ENCODE measurements at regions not wholly inside any gene's neighbourhood (a gene's known extent, or its start where the extent isn't known, plus 50 kb on each side); places are given as distances from the start of the nearest gene placed in this dataset.

DNA sequence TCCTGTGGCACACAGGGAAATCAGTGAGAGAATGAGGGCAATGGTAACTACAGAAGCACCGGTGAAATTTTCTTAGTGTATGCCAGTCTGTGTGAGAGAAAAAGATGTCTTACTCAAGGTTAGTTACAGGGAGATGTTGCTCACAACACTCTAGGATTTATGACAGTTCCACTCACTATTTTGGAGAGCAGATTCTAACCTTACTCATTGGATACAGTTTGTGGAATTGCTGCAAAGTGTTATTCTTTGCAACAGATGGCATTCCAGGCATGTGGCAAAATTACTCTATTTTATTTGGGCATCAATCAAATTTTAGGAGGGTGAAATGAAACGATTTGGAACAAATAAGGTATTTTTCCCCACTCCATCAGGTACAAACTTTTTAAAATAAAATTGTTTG is 449.1 kb downstream of the PIK3C3 start:
- H3K27me3 Mint-ChIP-seq (ENCODE audit: unreplicated experiment): no peaks in the 10 kb centered on the region
- H3K36me3 Mint-ChIP-seq (ENCODE audit: insufficient read depth, unreplicated experiment): no peaks in the 10 kb centered on the region
- no peak for DNase-seq
- CTCF ChIA-PET: no interaction called here
- peaks cover 16% of the 10 kb centered on the region for H3K9me3 Mint-ChIP-seq (ENCODE audit: low read depth, unreplicated experiment)
- BruUV-seq (replicated peaks): no TSS peak
- H3K4me1 Mint-ChIP-seq (ENCODE audit: low read depth, unreplicated experiment): no peaks in the 10 kb centered on the region
- TF ChIP-seq CTCF (IDR thresholded peaks at IDR 0.05; ENCODE audit: unreplicated experiment): no peak
- H3K27ac Mint-ChIP-seq (ENCODE audit: unreplicated experiment): no peak overlapping the region
- intact Hi-C loops (cut with micrococcal nuclease; ENCODE audit: unreplicated experiment): no loop called here
- no peak overlapping the region for H3K4me3 Mint-ChIP-seq (ENCODE audit: low read depth, unreplicated experiment)

DNA sequence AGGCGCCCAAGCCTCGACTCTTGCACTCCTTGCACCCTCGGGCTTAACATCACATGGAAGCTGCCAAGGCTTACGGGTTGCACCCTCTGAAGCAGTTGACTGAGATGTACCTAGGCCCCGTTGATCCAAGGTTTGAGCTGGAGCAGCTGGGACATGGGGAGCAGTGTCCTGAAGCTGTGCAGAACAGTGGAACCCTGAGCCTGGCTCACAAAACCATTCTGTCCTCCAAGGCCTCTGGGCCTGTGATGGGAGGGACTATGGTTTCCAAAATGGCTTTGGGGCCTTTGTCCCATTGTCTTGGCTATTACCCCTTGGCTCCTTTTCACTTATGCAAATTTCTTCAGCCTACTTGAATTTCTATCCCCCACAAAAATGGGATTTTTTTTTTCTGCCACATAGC is 454.0 kb downstream of the PIK3C3 start:
- Mint-ChIP-seq H3K27me3 (ENCODE audit: unreplicated experiment) (no peaks in the 10 kb centered on the region), H3K36me3 (ENCODE audit: insufficient read depth, unreplicated experiment) (no peaks in the 10 kb centered on the region), H3K27ac (ENCODE audit: unreplicated experiment) (no peak overlapping the region), H3K4me3 (ENCODE audit: low read depth, unreplicated experiment) (no peak overlapping the region), H3K9me3 (ENCODE audit: low read depth, unreplicated experiment) (peaks cover 27% of the 10 kb centered on the region), H3K4me1 (ENCODE audit: low read depth, unreplicated experiment) (no peaks in the 10 kb centered on the region)
- CTCF ChIA-PET: no interaction called here
- BruUV-seq (replicated peaks): no TSS peak
- TF ChIP-seq CTCF (IDR thresholded peaks at IDR 0.05; ENCODE audit: unreplicated experiment): no peak
- intact Hi-C loops (cut with micrococcal nuclease; ENCODE audit: unreplicated experiment): no loop called here
- DNase-seq: no peak

- Mint-ChIP-seq H3K27ac (ENCODE audit: unreplicated experiment) (no peak overlapping the region), H3K36me3 (ENCODE audit: insufficient read depth, unreplicated experiment) (no peaks in the 10 kb centered on the region), H3K4me1 (ENCODE audit: low read depth, unreplicated experiment) (no peaks in the 10 kb centered on the region), H3K9me3 (ENCODE audit: low read depth, unreplicated experiment) (peaks cover 31% of the 10 kb centered on the region), H3K27me3 (ENCODE audit: unreplicated experiment) (no peaks in the 10 kb centered on the region), H3K4me3 (ENCODE audit: low read depth, unreplicated experiment) (no peak overlapping the region)
- BruUV-seq (replicated peaks): no TSS peak
- intact Hi-C loops (cut with micrococcal nuclease; ENCODE audit: unreplicated experiment): no loop called here
- DNase-seq: no peak
- TF ChIP-seq CTCF (IDR thresholded peaks at IDR 0.05; ENCODE audit: unreplicated experiment): no peak
- CTCF ChIA-PET: no interaction called here
These were observed 457.2 kb downstream of the PIK3C3 start for GRCh38 chr18:42412281-42412680.

DNA sequence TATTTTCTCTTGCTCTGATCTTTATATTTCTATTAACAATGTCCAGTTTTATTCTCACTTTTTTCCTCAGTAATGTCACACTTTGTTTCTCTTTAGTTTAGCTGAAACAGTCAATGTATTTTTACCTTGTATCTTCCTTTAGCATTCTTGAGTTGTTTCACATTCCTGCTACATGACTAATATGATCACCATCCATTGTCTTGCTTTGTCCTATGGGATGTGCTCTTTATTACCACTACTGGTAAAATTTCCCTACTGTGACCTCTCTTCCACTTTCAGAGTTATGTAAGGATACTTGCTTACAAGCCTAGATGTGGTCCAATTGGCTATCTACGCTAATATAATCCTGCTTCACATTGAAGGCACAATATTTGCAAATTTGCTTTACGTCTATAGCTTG is 457.9 kb downstream of the PIK3C3 start:
- H3K27me3 Mint-ChIP-seq (ENCODE audit: unreplicated experiment): no peaks in the 10 kb centered on the region
- no peak overlapping the region for H3K27ac Mint-ChIP-seq (ENCODE audit: unreplicated experiment)
- no TSS peak for BruUV-seq (replicated peaks)
- CTCF ChIA-PET: no interaction called here
- DNase-seq: no peak
- no peak overlapping the region for H3K4me3 Mint-ChIP-seq (ENCODE audit: low read depth, unreplicated experiment)
- intact Hi-C loops (cut with micrococcal nuclease; ENCODE audit: unreplicated experiment): no loop called here
- no peaks in the 10 kb centered on the region for H3K4me1 Mint-ChIP-seq (ENCODE audit: low read depth, unreplicated experiment)
- peaks cover 26% of the 10 kb centered on the region for H3K9me3 Mint-ChIP-seq (ENCODE audit: low read depth, unreplicated experiment)
- no peak for TF ChIP-seq CTCF (IDR thresholded peaks at IDR 0.05; ENCODE audit: unreplicated experiment)
- H3K36me3 Mint-ChIP-seq (ENCODE audit: insufficient read depth, unreplicated experiment): no peaks in the 10 kb centered on the region

- no peak for DNase-seq
- CTCF ChIA-PET: interaction anchor here (0.5 kb wide), 1 partner anchor 52 kb away, joined by 4 read pairs; no protein-coding TSS in a partner anchor
- Mint-ChIP-seq H3K4me3 (ENCODE audit: low read depth, unreplicated experiment) (no peak overlapping the region), H3K27ac (ENCODE audit: unreplicated experiment) (no peak overlapping the region), H3K36me3 (ENCODE audit: insufficient read depth, unreplicated experiment) (no peaks in the 10 kb centered on the region), H3K27me3 (ENCODE audit: unreplicated experiment) (no peaks in the 10 kb centered on the region), H3K9me3 (ENCODE audit: low read depth, unreplicated experiment) (peaks cover 24% of the 10 kb centered on the region), H3K4me1 (ENCODE audit: low read depth, unreplicated experiment) (no peaks in the 10 kb centered on the region)
- TF ChIP-seq CTCF (IDR thresholded peaks at IDR 0.05; ENCODE audit: unreplicated experiment): no peak
- intact Hi-C loops (cut with micrococcal nuclease; ENCODE audit: unreplicated experiment): no loop called here
- BruUV-seq (replicated peaks): no TSS peak
These were observed 458.8 kb downstream of the PIK3C3 start for GRCh38 chr18:42413870-42414269.
